CD4-positive, alpha-beta T cell treated with Interferon alpha-2 for 1 hour (primary cell): ENCODE measurements at regions not wholly inside any gene's neighbourhood (a gene's known extent, or its start where the extent isn't known, plus 50 kb on each side); places are given as distances from the start of the nearest gene placed in this dataset.

Experiments
- DNase-seq, 2 donors: peaks; one replicate each; pipeline ENCODE4 v3.0.0-alpha.2; 2020 to 2022

DNA sequence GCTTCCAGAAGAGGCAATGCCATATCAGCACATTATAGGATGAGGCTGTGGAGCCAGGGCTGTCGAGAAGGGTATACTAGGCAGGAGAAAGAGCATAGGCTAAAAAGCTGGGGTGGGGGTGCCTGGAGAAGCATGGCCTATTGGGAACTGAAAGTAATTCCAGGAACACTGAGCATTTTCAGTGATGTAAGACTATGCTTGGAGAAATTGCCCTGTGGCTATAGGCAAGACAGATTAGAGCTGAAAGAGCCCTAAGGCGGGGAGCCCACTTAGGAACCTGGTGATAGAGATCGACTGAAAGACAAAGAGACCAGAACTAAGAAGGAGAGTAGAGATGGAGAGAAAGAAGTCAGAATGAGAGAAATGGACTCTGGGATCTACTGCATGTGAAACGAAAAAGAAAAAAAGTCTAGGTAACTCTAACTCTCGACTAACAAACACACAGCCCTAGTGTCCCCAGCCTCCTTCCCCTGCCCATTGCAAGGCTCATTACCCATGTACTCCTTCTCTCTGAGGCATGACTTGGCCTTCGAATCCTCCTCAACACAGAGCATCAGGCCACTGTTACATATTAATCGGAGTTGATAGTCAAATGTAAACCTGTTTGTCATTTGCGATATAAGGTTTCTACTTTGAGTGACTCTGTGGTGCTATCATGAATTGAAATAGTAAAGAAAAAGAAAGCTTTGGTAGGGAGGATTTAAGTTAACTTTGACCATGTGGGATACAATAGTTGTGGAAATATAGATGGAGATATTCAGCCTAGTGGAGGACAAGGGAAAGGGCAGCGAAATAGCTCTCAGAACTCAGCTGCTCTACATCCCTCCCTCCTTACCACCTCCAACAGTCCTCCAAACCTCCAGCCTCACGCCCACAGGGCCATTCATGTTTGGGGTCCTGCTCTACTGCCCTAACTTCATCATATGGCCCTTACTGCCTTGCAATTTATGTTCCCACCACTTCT lies 52.3 kb upstream of the BMAL1 start:
- no peak for DNase-seq

DNA sequence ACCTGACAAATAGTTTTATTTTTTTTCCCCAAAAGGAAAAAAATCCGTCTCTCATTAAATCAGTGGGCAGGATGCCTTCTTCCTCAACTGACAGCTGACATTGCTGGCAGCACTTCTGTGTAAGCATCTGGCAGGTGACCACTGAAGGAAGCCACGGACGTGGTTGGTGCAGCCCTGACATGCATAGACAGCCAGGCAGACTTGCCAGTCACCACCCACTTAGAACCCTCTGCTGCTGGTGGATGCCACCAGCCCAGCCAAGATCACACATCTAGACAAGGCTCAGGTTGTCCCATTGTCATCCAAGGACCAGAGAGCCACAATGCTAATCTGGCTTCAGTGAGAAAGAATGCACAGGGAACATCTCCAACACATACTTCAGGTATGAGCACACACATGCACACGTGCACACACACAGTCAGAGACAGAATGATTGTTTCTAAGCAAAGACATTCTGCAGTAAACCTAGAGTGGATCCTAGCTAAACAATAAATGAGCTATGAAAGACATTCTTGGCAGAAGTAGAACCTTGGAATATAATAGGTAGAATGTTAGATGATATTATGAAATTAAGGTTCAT lies 49.8 kb upstream of the BMAL1 start:
- DNase-seq: no peak
